GM18519 (cell line): ENCODE measurements at regions not wholly inside any gene's neighbourhood (a gene's known extent, or its start where the extent isn't known, plus 50 kb on each side); places are given as distances from the start of the nearest gene placed in this dataset.
"Not testable (repeated sequence)": the region's sequence is repeated elsewhere in the genome, so short reads cannot be mapped to it uniquely, and the experiment has no call there.

Experiments used
- ATAC-seq: cut with Tn5 transposase; IDR thresholded peaks from one replicate; pipeline ENCODE4 v1.9.1; 2021; ENCODE audit warnings: mild to moderate bottlenecking, moderate library complexity; ENCODE audit not compliant: unreplicated experiment, low FRiP score

GRCh38 chr17:62160816-62161215 is 95.7 kb upstream of the MED13 start:
- no peak for ATAC-seq

GRCh38 chr17:62159994-62160393 is 94.9 kb upstream of the MED13 start:
- no peak for ATAC-seq

GRCh38 chr17:62156949-62157348 is 91.9 kb upstream of the MED13 start:
- no peak for ATAC-seq

GRCh38 chr17:62154909-62155308 is 89.8 kb upstream of the MED13 start:
- ATAC-seq = no peak

GRCh38 chr17:62150471-62150870 is 85.4 kb upstream of the MED13 start:
- no peak for ATAC-seq

GRCh38 chr17:62149961-62150360 is 84.9 kb upstream of the MED13 start:
- no peak for ATAC-seq

- no peak for ATAC-seq
Observed at GRCh38 chr17:62147284-62147683, 82.2 kb upstream of the MED13 start.

GRCh38 chr17:62140836-62141235 is 75.8 kb upstream of the MED13 start:
- ATAC-seq = no peak

GRCh38 chr17:62140376-62140775 is 75.3 kb upstream of the MED13 start:
- ATAC-seq = no peak

- ATAC-seq = not testable (repeated sequence)
Observed at GRCh38 chr17:62139690-62140354, 74.7 kb upstream of the MED13 start.

GRCh38 chr17:62139141-62139540 is 74.1 kb upstream of the MED13 start:
- no peak for ATAC-seq

- not testable (repeated sequence) for ATAC-seq
Observed at GRCh38 chr17:62138676-62139121, 73.6 kb upstream of the MED13 start.

GRCh38 chr17:62137734-62138624 is 72.9 kb upstream of the MED13 start:
- not testable (repeated sequence) for ATAC-seq

GRCh38 chr17:62137013-62137733 is 72.1 kb upstream of the MED13 start:
- ATAC-seq = not testable (repeated sequence)

GRCh38 chr17:62135742-62136141 is 70.7 kb upstream of the MED13 start:
- ATAC-seq = no peak

GRCh38 chr17:62135096-62135495 is 70.0 kb upstream of the MED13 start:
- ATAC-seq = not testable (repeated sequence)

- ATAC-seq = no peak
Observed at GRCh38 chr17:62134397-62134796, 69.3 kb upstream of the MED13 start.

GRCh38 chr17:62131271-62131670 is 66.2 kb upstream of the MED13 start:
- ATAC-seq = not testable (repeated sequence)

GRCh38 chr17:62130739-62131138 is 65.7 kb upstream of the MED13 start:
- ATAC-seq = no peak

- no peak for ATAC-seq
Observed at GRCh38 chr17:62126292-62126691, 61.2 kb upstream of the MED13 start.

GRCh38 chr17:62125307-62125706 is 60.2 kb upstream of the MED13 start:
- no peak for ATAC-seq
